HG03521 (cell line): ENCODE measurements at regions not wholly inside any gene's neighbourhood (a gene's known extent, or its start where the extent isn't known, plus 50 kb on each side); places are given as distances from the start of the nearest gene placed in this dataset.
A peak's percentile ranks its signal among the peaks of the same experiment; 100 is the strongest.

Experiments
- ATAC-seq: cut with Tn5 transposase; IDR thresholded peaks from one replicate; pipeline ENCODE4 v1.9.1; 2021; ENCODE audit warnings: mild to moderate bottlenecking, moderate library complexity; ENCODE audit not compliant: unreplicated experiment

DNA sequence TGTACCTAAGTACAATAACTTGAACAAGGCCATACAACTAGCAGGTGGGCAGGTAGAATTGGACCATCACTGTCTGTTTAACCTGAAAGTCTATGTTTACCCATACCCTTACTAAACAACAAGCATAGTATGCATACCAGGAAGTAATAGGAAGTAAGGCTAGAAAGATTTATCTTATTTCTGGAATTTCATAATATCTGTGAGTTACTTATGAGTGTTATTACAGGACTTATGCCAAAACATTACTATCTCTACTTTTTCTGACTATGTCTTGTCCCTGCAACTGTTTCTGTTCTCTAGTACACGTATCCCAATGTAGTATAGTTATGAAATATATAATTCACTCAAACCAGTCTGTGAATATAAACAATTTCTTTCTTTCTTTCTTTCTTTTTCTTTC is 1400.8 kb upstream of the TENM4 start:
- ATAC-seq, result no peak

DNA sequence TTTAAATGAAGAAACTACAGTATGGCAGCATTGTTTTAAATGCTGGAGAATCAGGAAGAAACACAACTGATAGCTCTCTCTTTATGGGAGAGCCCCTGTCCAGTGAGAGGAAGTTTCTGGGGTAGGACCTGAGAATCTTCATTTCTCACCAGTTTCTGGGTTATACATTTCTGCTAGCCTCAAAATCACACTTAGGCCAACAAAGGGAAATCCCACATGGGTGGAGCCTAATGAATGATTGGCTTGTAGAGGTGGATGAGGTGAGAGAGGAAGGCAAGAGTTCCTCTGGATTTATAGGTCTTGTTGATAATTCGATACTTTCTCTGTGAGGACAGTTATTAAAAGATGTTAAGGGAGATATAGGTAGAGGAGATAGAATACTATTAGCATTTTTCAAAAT is 1397.3 kb upstream of the TENM4 start:
- ATAC-seq, result no peak

DNA sequence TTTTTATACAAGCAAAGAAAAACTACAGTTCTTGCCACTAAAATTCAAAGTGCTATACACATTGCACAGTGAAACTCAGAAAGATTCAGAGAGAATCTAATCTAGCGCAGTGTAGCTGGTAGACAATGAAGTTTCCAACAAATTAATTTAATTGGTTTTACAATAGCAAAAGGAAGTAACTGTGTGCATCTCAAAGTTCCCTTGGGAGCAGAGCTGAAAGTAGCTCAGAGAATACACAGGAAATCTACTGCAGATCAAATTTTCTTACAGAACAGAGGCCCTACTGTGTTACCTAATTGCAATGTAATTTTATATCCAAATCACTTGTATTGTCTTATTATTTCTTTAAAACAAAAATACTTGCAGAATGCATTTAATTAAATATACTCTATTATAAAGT is 1396.2 kb upstream of the TENM4 start:
- no peak for ATAC-seq

DNA sequence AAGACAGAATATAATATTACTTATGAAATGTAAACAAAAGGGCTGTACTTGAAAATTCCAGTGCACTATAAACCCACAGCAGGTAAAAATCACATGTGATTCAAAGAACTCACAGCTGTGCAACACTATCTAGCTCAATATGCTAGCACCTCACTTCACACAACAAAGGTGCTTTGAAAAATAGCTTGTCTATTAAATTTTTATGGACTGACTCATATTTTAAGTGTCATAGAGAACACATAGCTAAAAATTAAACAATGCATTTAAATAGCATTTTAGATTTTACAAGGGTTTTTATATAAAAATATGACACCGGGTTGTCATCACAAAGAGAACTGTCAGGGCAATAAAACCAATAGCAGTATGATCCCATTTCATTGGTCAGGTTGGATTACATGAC is 1390.5 kb upstream of the TENM4 start:
- no peak for ATAC-seq

DNA sequence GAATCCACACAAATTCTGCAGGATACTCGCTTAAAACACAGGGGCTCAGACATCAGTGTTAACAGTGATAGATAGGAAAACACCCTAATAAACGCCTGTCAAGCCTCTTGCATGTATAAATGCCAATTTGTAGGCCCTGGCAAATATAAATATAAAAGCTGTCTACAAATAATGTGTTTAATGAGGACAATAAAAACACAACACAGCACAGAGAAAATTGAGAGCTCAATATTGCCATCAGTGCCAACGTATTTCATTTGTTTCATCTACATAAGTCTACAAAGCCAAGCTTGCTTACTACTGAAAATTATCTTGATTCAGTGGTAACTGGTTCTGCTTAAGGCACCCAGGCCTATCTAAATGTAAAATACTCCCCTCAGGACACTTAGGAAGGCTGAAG is 1387.0 kb upstream of the TENM4 start:
- no peak for ATAC-seq

DNA sequence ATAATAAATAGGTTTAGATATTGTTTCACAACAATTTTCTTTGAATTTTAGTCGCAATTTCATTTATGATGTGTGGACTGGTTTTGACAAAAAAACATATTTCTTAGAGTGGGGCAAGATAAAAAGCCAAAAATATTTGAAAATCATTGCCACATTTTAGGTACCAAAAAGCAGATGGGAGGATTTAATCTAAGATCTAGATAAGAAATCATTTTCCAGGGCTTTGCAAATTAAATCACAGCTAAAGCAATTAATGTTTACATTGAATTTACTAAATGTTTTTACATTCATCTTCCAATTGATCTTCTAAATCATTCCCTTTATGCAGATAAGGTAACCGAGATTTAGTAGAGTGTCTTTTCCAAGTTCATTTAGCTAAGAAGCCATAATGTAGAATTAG is 1386.0 kb upstream of the TENM4 start:
- ATAC-seq, result no peak

DNA sequence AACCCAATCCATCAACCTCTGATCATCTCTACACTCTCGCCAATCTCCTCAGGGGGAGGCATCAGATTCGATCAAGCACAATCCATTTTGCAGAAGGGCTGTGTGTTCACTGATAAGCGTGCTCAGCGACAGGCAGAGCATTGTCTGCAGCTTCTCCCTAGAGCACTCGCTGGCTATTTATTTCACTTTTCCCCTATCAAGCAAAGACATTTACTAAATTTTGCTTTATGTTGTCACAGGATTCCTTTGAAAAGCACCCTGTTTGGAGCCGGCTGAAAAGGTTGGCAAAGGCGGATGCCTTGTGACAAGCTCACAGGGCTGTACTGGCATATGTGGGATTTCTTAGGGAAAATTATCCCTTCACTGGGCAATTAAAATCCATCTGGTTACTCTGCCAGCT is 1381.5 kb upstream of the TENM4 start:
- no peak for ATAC-seq

DNA sequence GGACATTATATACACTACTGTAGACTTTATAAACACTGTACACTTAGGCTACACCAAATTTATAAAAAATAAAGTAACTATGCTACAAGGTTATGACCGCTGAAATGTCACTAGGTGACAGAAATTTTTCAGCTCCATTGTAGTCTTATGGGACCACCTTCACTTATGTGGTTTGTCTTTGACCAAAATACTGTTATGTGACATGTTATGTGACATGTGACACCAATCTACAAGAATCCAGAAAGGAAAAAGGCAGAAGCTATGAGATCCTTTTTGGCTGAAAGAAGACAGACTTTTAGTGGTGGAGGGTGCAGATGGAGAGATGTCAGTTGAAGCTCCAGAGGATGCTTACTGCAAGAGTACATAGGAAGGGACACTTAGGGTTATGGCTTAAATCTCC is 1378.4 kb upstream of the TENM4 start:
- ATAC-seq, result no peak

DNA sequence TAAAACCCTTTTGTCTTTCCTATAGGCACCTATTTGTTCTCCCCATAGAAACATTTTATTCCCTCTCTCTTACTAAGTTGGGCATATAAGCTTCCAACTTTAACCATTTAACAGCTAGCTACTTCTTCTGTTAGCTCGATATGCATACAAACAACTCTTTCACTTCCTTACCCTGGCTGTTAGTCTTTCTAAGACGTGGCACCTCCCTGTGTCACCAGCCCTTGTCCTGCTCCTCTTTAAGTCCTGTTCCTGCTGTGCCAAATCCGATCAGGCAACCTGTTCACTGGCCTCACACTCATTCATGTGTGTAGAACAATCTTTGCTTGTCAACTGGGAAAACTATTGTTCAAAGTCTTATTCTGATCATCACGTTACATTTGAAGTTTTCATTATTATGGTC is 1376.1 kb upstream of the TENM4 start:
- peak; percentile 33 for ATAC-seq

DNA sequence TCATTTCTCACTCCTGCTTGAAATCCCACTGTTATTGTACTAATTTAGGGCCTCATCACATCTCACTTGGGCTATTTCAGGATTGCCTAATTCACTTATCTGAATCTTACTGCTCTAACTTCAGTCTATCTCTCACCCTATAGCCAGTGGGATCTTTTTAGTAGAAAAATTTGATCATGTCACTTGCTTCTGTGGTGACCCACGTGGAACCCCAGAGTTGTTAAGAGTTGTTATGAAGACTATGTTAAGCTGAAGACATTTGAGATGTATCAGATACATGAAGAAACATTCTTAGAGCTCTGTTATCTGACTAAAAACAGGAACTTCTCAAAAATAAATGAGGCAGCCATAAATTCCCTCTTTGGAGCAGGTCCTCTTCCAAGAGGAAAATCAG is 1375.6 kb upstream of the TENM4 start:
- ATAC-seq, result peak; percentile 25

DNA sequence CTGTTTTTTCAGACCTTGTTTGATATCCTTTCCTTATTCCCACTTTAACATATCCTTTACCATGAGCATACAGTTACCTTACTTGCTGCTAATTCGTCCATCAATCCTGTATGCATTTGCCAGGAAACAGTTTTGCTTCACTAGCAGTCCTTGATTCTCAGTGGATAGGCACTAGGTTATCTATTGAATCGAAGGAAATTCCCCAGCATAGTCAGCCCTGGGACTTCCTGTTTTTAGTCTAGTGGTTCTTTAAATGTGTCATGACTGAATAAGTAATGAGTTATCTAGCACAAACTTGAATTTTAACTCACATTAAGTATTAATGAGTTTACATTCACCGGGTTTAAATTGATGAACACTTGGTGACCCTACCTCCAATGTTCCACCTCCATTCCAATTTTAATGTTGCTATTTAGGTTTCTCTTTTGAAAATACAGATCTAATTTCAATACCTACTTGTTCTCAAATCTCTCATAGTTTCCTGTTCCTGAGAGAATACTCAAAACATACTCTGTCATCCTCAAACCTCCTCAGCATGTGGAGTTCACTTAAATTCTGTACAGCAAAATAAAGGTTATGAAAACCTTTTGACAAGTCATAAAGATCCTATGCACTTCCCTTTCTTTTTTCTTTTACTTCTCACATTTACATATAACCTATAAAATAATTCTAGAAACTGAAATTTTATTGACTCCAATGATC is 1375.1 kb upstream of the TENM4 start:
- peak; percentile 87 for ATAC-seq

DNA sequence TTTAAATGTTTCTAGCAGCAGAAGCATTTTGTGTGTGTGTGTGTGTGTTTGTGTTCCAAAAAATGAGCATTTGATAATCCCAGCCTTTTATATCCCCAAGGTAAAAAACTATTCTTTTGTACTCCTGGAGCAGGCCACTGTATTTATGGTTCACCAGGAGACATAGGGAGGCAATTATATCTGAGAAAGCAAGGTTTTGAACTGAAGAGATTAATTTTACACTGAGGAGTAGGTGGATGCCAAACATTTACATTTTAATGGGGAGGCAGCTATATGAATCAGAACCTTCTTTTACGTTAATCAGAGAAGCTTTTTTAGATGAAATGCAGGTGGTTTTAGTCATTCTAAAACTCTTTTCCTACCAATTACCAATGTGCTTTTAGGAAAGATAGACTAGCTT is 1374.0 kb upstream of the TENM4 start:
- no peak for ATAC-seq

DNA sequence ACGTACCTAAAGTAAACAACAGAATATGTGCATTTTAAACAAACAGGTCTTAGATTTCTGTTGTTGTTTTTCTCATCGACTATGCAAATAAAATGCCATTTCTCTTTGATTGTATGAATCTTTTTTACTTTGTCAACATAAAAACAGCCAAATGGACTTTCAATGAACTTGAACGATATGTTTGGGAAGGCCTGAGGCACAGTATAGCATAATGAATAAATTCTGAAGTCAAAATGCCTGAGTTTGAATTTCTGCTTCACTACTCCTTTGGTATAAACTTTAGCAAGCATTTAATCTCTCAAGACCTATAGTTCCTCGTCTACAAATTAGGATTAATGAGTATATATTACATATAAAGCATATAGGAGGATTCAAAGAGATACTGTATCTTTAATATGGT is 1369.9 kb upstream of the TENM4 start:
- no peak for ATAC-seq

DNA sequence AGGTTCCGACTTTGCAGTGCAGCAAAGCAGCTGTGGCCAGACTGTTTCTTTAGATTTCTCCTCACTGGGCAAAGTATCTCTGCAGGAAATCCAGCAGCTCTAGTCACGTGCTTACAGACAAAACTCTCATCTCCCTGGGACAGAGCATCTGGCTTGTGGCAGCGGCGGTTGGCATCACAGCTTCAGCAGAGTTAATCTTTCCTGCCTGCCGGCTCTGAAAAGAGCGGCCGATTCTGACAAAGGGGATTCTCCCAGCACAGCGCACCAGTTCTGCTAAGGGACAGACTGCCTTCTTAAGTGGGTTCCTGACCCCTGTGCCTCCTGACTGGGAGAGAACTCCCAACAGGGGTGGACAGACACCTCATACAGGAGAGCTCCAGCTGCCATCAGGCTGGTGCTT is 1357.3 kb upstream of the TENM4 start:
- ATAC-seq, result no peak

DNA sequence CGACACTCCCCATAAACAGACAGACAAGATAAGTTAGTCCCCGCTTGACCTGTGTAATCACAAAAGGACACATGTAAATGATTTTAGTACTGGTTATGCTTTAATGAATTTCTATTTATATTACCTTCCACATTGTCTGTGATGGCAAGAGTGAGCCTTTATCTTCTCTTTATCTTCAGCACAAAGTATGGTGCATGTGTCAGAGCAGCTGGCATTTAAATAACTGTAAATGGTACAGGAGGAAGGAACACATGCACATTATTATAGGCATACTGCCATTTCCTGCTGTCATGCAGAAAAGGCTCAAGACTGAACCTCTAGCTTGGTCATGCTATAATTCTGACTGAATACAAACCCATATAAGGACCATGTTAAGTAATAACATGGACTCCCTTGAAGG is 1342.7 kb upstream of the TENM4 start:
- ATAC-seq, result no peak

DNA sequence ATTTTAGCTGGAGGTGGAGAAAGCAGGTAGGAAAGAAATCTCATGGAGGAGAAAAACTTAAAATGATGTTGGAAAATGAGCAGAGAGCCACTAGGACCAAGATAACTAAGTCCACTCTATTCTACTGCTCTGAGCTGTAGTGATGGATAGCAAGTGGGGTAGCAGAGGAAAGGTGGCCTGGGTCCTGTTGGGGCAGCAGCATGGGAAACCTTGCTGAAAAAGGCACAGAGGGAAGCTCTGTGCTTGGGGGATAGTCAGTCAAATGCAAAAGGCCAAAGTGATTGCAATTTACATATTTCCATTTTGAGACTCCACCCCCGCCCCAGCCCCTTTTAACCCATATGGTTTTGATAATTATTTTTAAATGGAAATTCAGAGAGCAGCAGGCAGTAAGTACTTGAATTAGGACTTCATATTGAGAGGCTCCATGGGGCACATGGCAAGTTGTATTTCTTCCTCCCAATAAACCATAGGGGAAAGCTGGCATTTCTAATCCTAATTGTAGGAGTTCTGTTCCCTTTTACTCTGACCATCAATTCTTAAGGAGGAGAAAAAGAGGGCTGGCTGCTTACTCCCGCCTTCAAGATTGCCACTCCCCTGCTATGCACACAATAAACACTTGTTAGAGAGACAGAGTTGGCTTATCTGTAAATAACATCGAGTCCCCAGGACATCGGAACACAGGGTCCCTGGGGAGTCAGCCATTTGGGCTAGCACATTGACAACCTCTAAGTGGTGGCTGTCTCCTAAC is 1341.5 kb upstream of the TENM4 start:
- ATAC-seq, result no peak

DNA sequence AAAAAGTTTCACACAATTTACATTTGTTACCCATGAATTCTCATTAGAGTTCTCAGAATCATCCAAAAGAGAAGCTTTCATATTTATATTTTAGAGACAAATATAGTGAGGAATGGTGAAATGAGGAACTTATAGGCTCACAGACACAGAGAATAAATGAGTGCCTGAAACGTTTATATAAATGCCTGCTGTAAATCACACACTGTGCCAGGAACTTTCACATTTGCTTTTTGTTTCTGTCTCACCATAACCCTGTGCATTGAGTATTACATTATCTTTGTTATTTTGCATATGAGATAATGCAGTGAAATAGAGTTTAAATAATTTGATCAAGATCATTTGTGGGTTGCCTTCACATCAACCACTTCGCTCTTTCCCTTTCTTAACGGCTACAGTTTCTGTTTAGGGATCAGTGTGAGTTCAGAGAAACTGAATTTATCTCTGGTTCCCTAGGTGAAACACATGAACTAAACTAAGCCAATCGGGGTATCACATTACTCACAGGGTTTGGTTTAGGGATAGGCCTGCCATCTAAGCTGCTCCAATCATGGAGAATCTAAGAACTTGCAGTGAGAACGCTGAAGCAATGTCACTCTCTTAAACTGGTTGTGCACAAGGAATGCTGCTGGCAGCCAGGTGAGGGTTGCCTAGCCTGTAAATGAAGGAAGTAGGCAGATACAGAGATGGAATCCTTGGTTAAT is 1339.2 kb upstream of the TENM4 start:
- ATAC-seq, result no peak

DNA sequence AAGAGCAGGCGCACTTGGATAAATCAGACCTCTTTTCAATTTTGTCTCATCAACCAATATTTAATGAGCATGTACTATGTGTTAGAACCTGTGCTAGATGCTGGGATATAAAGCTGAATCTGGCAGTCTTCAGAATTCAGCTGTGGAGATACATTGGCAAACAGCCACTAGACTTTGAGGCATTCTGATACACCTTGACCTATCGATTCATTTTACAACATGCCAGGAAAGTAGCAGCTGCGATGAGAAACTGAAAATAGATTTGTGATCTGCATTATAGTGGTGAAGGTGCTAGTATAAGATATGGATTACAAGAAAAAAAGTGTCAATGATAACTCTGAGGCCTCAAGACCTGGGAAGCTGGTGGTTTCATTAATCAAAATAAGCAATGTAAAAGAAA is 1338.1 kb upstream of the TENM4 start:
- no peak for ATAC-seq

DNA sequence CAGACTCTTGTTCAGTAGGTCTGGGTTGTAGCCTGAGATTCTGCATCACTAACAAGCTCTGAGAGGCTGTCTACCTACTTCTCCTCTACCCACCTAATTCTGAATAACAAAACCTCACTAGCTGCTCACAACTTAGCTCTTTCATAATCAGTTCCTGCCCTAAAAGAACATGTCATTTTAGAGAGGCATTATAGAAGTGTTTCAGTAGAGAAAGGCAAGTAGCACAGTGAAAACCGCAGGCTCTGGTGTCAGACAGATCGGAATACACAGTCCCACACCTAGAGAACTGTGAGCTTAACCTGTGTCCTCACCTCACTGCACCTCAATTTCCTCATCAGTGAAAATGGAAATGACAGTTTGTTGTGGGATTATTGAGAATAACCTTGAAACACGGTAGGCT is 1337.6 kb upstream of the TENM4 start:
- ATAC-seq, result no peak

DNA sequence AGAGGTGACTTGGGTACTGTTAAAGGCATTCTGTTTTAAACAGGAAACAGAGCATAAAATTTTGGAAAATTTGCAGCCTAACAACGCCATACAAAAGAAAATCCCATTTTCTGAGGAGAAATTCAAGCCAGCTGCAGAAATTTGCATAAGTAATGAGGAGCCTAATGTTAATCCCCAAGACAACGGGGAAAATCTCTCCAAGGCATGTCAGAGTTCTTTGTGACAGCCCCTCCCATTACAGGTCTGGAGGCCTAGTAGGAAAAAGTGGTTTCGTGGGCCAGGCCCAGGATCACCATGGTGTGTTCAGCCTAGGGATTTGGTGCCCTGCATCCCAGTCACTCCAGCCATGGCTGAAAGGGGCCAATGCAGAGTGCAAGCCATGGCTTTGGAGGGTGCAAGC is 1333.1 kb upstream of the TENM4 start:
- no peak for ATAC-seq

DNA sequence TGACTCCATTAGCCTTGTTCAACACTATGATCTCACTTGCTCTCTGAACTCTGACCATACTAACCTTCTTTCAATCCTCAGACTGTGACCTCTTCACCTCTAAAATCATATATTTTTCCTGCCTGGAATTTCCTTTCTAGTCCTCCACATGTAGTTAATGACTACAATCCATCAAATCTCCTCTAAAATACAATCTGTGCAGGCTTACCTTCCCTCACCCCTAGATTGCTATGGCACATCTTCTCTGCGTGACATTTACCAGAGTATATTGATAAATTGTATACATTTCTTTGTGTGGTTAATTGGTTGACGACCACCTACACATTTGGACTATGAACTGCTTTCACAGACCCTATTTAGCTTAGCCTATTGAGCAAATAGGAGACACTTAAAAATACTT is 1330.2 kb upstream of the TENM4 start:
- no peak for ATAC-seq

DNA sequence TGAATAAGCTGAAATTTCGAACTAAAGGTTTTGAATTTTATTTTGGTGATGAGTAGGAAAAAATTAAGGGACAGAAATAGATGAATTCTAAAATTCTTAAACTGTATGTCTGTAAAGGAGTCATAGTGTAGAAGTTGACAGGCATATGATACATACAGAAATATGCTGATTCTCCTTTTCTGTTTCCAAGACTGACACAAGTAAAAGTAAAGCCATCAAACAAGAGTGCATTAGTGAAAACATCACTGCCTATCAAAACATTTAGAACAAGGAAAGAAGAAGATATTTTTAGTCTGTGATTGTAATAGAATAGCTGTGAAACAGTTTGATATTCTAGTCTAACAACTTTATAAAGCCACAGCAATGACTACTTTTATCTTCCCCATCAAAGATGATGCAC is 1318.0 kb upstream of the TENM4 start:
- ATAC-seq, result no peak
